GM19467 (cell line): ENCODE measurements at regions not wholly inside any gene's neighbourhood (a gene's known extent, or its start where the extent isn't known, plus 50 kb on each side); places are given as distances from the start of the nearest gene placed in this dataset.
"Not testable (repeated sequence)": the region's sequence is repeated elsewhere in the genome, so short reads cannot be mapped to it uniquely, and the experiment has no call there.

Experiments
- ATAC-seq: cut with Tn5 transposase; IDR thresholded peaks from one replicate; pipeline ENCODE4 v1.9.1; 2021; ENCODE audit warnings: mild to moderate bottlenecking, moderate library complexity; ENCODE audit not compliant: unreplicated experiment

GRCh38 chr6:4274382-4275082 is 139.2 kb upstream of the ECI2 start:
- ATAC-seq: no peak

- ATAC-seq: no peak
Observed at GRCh38 chr6:4272996-4273395, 137.6 kb upstream of the ECI2 start.

GRCh38 chr6:4271761-4272470 is 136.5 kb upstream of the ECI2 start:
- no peak for ATAC-seq

GRCh38 chr6:4270776-4271175 is 135.4 kb upstream of the ECI2 start:
- ATAC-seq: no peak

- no peak for ATAC-seq
Observed at GRCh38 chr6:4270001-4270400, 134.6 kb upstream of the ECI2 start.

- ATAC-seq: no peak
Observed at GRCh38 chr6:4268171-4268570, 132.8 kb upstream of the ECI2 start.

- no peak for ATAC-seq
Observed at GRCh38 chr6:4265740-4266139, 130.4 kb upstream of the ECI2 start.

- ATAC-seq: no peak
Observed at GRCh38 chr6:4264601-4265000, 129.2 kb upstream of the ECI2 start.

GRCh38 chr6:4264081-4264480 is 128.7 kb upstream of the ECI2 start:
- ATAC-seq: no peak

GRCh38 chr6:4262526-4262925 is 127.2 kb upstream of the ECI2 start:
- ATAC-seq: no peak

GRCh38 chr6:4259391-4259790 is 124.0 kb upstream of the ECI2 start:
- no peak for ATAC-seq

GRCh38 chr6:4258733-4259132 is 123.4 kb upstream of the ECI2 start:
- ATAC-seq: no peak

GRCh38 chr6:4256969-4257368 is 121.6 kb upstream of the ECI2 start:
- no peak for ATAC-seq

- no peak for ATAC-seq
Observed at GRCh38 chr6:4253604-4254231, 118.3 kb upstream of the ECI2 start.

GRCh38 chr6:4252445-4252844 is 117.1 kb upstream of the ECI2 start:
- not testable (repeated sequence) for ATAC-seq

- no peak for ATAC-seq
Observed at GRCh38 chr6:4250645-4251044, 115.3 kb upstream of the ECI2 start.

GRCh38 chr6:4243832-4244231 is 108.5 kb upstream of the ECI2 start:
- ATAC-seq: not testable (repeated sequence)

- ATAC-seq: no peak
Observed at GRCh38 chr6:4243237-4243636, 107.9 kb upstream of the ECI2 start.

- ATAC-seq: no peak
Observed at GRCh38 chr6:4242601-4243000, 107.2 kb upstream of the ECI2 start.

- no peak for ATAC-seq
Observed at GRCh38 chr6:4240148-4240547, 104.8 kb upstream of the ECI2 start.

GRCh38 chr6:4225161-4225872 is 89.9 kb upstream of the ECI2 start:
- no peak for ATAC-seq
